GM23338 (cell line): ENCODE measurements at regions not wholly inside any gene's neighbourhood (a gene's known extent, or its start where the extent isn't known, plus 50 kb on each side); places are given as distances from the start of the nearest gene placed in this dataset.

Experiments used
- ATAC-seq: fragments of 200-7000 bp; cut with Tn5 transposase; 3 replicates; pipeline ENCODE4 v1.9.1; 2020
- DNase-seq: peaks from one replicate; pipeline ENCODE4 v3.0.0-alpha.2; 2015; ENCODE audit warnings: low spot score
- H2AFZ ChIP-seq: fragments of 200-600 bp; sonication (generic); 2 replicates; pipeline ENCODE4 v1.8.0; 2016; ENCODE audit warnings: antibody characterized with exemption, mild to moderate bottlenecking, moderate library complexity
- H3F3A ChIP-seq: fragments of 200-600 bp; sonication (generic); replicated peaks from 2 replicates; pipeline ENCODE4 v1.8.0; 2017; ENCODE audit warnings: antibody characterized with exemption, mixed run types, low read depth
- H3K27ac ChIP-seq: fragments of 200-600 bp; sonication (generic); 2 replicates; pipeline ENCODE4 v1.6.1; 2016; ENCODE audit warnings: low read depth
- H3K27me3 ChIP-seq: fragments of 200-600 bp; sonication (generic); 2 replicates; pipeline ENCODE4 v1.8.0; 2016; ENCODE audit warnings: mild to moderate bottlenecking, mixed run types, moderate library complexity; ENCODE audit not compliant: insufficient read depth
- H3K36me3 ChIP-seq: fragments of 200-600 bp; sonication (generic); 2 replicates; pipeline ENCODE4 v1.8.0; 2016; ENCODE audit warnings: mild to moderate bottlenecking; ENCODE audit not compliant: insufficient read depth
- H3K4me1 ChIP-seq: fragments of 200-600 bp; sonication (generic); 2 replicates; pipeline ENCODE4 v1.8.0; 2016; ENCODE audit warnings: mild to moderate bottlenecking, moderate library complexity; ENCODE audit not compliant: insufficient read depth
- H3K4me2 ChIP-seq: fragments of 200-600 bp; sonication (generic); 2 replicates; pipeline ENCODE4 v1.7.1; 2017; ENCODE audit warnings: mixed run types
- H3K4me3 ChIP-seq: fragments of 200-600 bp; sonication (generic); 2 replicates; pipeline ENCODE4 v1.6.1; 2016; ENCODE audit warnings: mixed run types
- H3K79me2 ChIP-seq: fragments of 200-600 bp; sonication (generic); replicated peaks from 2 replicates; pipeline ENCODE4 v1.8.0; 2017; ENCODE audit warnings: mild to moderate bottlenecking; ENCODE audit not compliant: insufficient read depth
- H3K9me2 ChIP-seq: fragments of 200-600 bp; sonication (generic); 2 replicates; pipeline ENCODE4 v1.8.0; 2017; ENCODE audit not compliant: insufficient read depth
- H4K20me1 ChIP-seq: fragments of 200-600 bp; sonication (generic); replicated peaks from 2 replicates; pipeline ENCODE4 v1.8.0; 2017; ENCODE audit warnings: mild to moderate bottlenecking; ENCODE audit not compliant: insufficient read depth
- H3K27ac Mint-ChIP-seq: 2 replicates; pipeline ENCODE4 v1.8.0; 2020; ENCODE audit warnings: inconsistent platforms, mild to moderate bottlenecking, moderate library complexity, mixed read lengths
- H3K27me3 Mint-ChIP-seq: 3 replicates; pipeline ENCODE4 v1.8.0; 2022; ENCODE audit warnings: low read depth, mild to moderate bottlenecking, moderate library complexity, mixed read lengths, inconsistent platforms; ENCODE audit not compliant: insufficient read depth, poor library complexity
- H3K36me3 Mint-ChIP-seq: 3 replicates; pipeline ENCODE4 v1.8.0; 2021; ENCODE audit warnings: low read depth, mild to moderate bottlenecking, inconsistent platforms, moderate library complexity, mixed read lengths
- H3K4me1 Mint-ChIP-seq: 3 replicates; pipeline ENCODE4 v1.8.0; 2020; ENCODE audit warnings: mild to moderate bottlenecking, inconsistent platforms, mixed read lengths
- H3K4me3 Mint-ChIP-seq: 3 replicates; pipeline ENCODE4 v1.8.0; 2021; ENCODE audit warnings: moderate library complexity, mild to moderate bottlenecking, inconsistent platforms, mixed read lengths
- H3K9me3 Mint-ChIP-seq: 3 replicates; pipeline ENCODE4 v1.8.0; 2020; ENCODE audit warnings: moderate library complexity, mild to moderate bottlenecking, inconsistent platforms, mixed read lengths
- CREB1 ChIP-seq: fragments of 250-450 bp; sonication (Bioruptor Pico); IDR thresholded peaks from 2 replicates; pipeline ENCODE4 v1.5.0; 2020; ENCODE audit warnings: low read depth, mild to moderate bottlenecking, moderate library complexity
- CTCF ChIP-seq, 2 experiments: fragments of 200-600 bp in 1 of 2; sonication (generic) in 1 of 2; conservative IDR thresholded peaks; 2 replicates each; pipeline versions ENCODE4 v1.5.1 to v1.6.1; 2016 to 2017; ENCODE audit warnings: antibody characterized with exemption in 2 of 2, low read depth in 2 of 2, mild to moderate bottlenecking in 2 of 2, moderate library complexity in 1 of 2
- EZH2 ChIP-seq: fragments of 200-600 bp; sonication (generic); IDR thresholded peaks from one replicate; pipeline ENCODE4 v1.8.0; 2017; ENCODE audit warnings: antibody characterized with exemption, mild to moderate bottlenecking, low read depth; ENCODE audit not compliant: unreplicated experiment
- EZH2phosphoT487 ChIP-seq: fragments of 200-600 bp; sonication (generic); IDR thresholded peaks from one replicate; pipeline ENCODE4 v1.8.1; 2018; ENCODE audit warnings: antibody characterized with exemption; ENCODE audit not compliant: unreplicated experiment
- JUNB ChIP-seq: IDR thresholded peaks from one replicate; pipeline ENCODE4 v1.6.1; 2016; ENCODE audit warnings: antibody characterized with exemption; ENCODE audit not compliant: unreplicated experiment
- POLR2AphosphoS5 ChIP-seq: IDR thresholded peaks from 2 replicates; pipeline ENCODE4 v1.6.1; 2016; ENCODE audit warnings: antibody characterized with exemption, low read depth
- REST ChIP-seq: IDR thresholded peaks from one replicate; pipeline ENCODE4 v1.6.1; 2018; ENCODE audit warnings: antibody characterized with exemption; ENCODE audit not compliant: unreplicated experiment
- STAT1 ChIP-seq: IDR thresholded peaks from one replicate; pipeline ENCODE4 v1.6.1; 2016; ENCODE audit warnings: antibody characterized with exemption; ENCODE audit not compliant: unreplicated experiment
- ZNF114 ChIP-seq: fragments of 250-450 bp; sonication (Bioruptor Pico); IDR thresholded peaks from 2 replicates; pipeline ENCODE4 v1.5.0; 2020; ENCODE audit warnings: mild to moderate bottlenecking, moderate library complexity

- no peak for TF ChIP-seq EZH2phosphoT487
- no peak for TF ChIP-seq STAT1
- no peak for TF ChIP-seq ZNF114 (CRISPR knock-in tag)
Observed at GRCh38 chr4:180423712-180424057, 1819.5 kb upstream of the TENM3 start (continued).

GRCh38 chr4:180426938-180427337 lies 1816.3 kb upstream of the TENM3 start:
- DNase-seq = no peak
- no peaks in the 10 kb centered on the region for H3K27me3 Mint-ChIP-seq
- Histone ChIP-seq H3K9me2 (no peaks in the 10 kb centered on the region), H3K4me1 (peaks cover 3% of the 10 kb centered on the region; the same call in 1 of the 2 replicates), H3F3A (no peaks in the 10 kb centered on the region), H3K79me2 (no peaks in the 10 kb centered on the region), H4K20me1 (no peaks in the 10 kb centered on the region), H3K4me2 (no peak overlapping the region), H3K36me3 (no peaks in the 10 kb centered on the region), H3K27me3 (no peaks in the 10 kb centered on the region), H3K4me3 (no peak overlapping the region), H2AFZ (peak overlapping the region; percentile 7; the same call in 1 of the 2 replicates), H3K27ac (no peak overlapping the region)
- no peak overlapping the region for H3K4me3 Mint-ChIP-seq
- ATAC-seq = no peak
- no peaks in the 10 kb centered on the region for H3K9me3 Mint-ChIP-seq
- no peaks in the 10 kb centered on the region for H3K36me3 Mint-ChIP-seq
- H3K27ac Mint-ChIP-seq = no peak overlapping the region
- no peaks in the 10 kb centered on the region for H3K4me1 Mint-ChIP-seq
- TF ChIP-seq ZNF114 (CRISPR knock-in tag) = no peak
- TF ChIP-seq EZH2phosphoT487 = no peak
- no peak for TF ChIP-seq EZH2
- TF ChIP-seq CREB1 = no peak
- no peak for TF ChIP-seq CTCF (conservative IDR thresholded peaks at IDR 0.05; ENCODE audit: low read depth in 2 of 2)
- TF ChIP-seq POLR2AphosphoS5 = no peak

GRCh38 chr4:180430283-180430682 lies 1812.9 kb upstream of the TENM3 start:
- Histone ChIP-seq H3F3A (no peaks in the 10 kb centered on the region), H3K27ac (no peak overlapping the region), H3K4me3 (no peak overlapping the region), H3K36me3 (no peaks in the 10 kb centered on the region), H3K27me3 (no peaks in the 10 kb centered on the region), H2AFZ (peak overlapping the region; percentile 6; the same call in 1 of the 2 replicates), H4K20me1 (no peaks in the 10 kb centered on the region), H3K4me2 (no peak overlapping the region), H3K4me1 (peaks cover 15% of the 10 kb centered on the region), H3K9me2 (no peaks in the 10 kb centered on the region), H3K79me2 (no peaks in the 10 kb centered on the region)
- H3K9me3 Mint-ChIP-seq = no peaks in the 10 kb centered on the region
- H3K27ac Mint-ChIP-seq = no peak overlapping the region
- peaks cover 3% of the 10 kb centered on the region; the same call in 1 of the 3 replicates for H3K4me1 Mint-ChIP-seq
- no peak overlapping the region for H3K4me3 Mint-ChIP-seq
- ATAC-seq (no peak), DNase-seq (no peak)
- TF ChIP-seq JUNB (no peak), EZH2phosphoT487 (no peak), REST (no peak), EZH2 (no peak), POLR2AphosphoS5 (no peak)
- H3K27me3 Mint-ChIP-seq = no peaks in the 10 kb centered on the region
- no peaks in the 10 kb centered on the region for H3K36me3 Mint-ChIP-seq
